ENCODE measurements at regions not wholly inside any gene's neighbourhood (a gene's known extent, or its start where the extent isn't known, plus 50 kb on each side); places are given as distances from the start of the nearest gene placed in this dataset.

- no peak for TF ChIP-seq CTCF (IDR thresholded peaks at IDR 0.05)
- no peak for TF ChIP-seq POLR2A (IDR thresholded peaks at IDR 0.05)
Measured at GRCh38 chr12:114294303-114294685, 111.7 kb downstream of the TBX5 start.

All from gastroesophageal sphincter (tissue), 3 donors.